ENCODE measurements at regions not wholly inside any gene's neighbourhood (a gene's known extent, or its start where the extent isn't known, plus 50 kb on each side); places are given as distances from the start of the nearest gene placed in this dataset.

GRCh38 chr4:167934216-167934615 is 158.1 kb upstream of the ANXA10 start:
- DNase-seq (ENCODE audit: low read depth, low spot score), result no peak
- TF ChIP-seq CTCF (IDR thresholded peaks at IDR 0.05; ENCODE audit: insufficient read depth, low read length, missing control alignments), result no peak
- no peak overlapping the region for H3K4me3 ChIP-seq (ENCODE audit: low read depth, low read length)
- ChIA-PET CTCF (no interaction called here), POLR2A (no interaction called here)

- no peak overlapping the region for H3K4me3 ChIP-seq (ENCODE audit: low read depth, low read length)
- ChIA-PET POLR2A (no interaction called here), CTCF (no interaction called here)
- TF ChIP-seq CTCF (IDR thresholded peaks at IDR 0.05; ENCODE audit: insufficient read depth, low read length, missing control alignments), result no peak
- no peak for DNase-seq (ENCODE audit: low read depth, low spot score)
These were observed 152.3 kb upstream of the ANXA10 start for GRCh38 chr4:167939863-167940616.

- no peak overlapping the region for H3K4me3 ChIP-seq (ENCODE audit: low read depth, low read length)
- DNase-seq (ENCODE audit: low read depth, low spot score), result no peak
- ChIA-PET POLR2A (no interaction called here), CTCF (no interaction called here)
- no peak for TF ChIP-seq CTCF (IDR thresholded peaks at IDR 0.05; ENCODE audit: insufficient read depth, low read length, missing control alignments)
These were observed 148.3 kb upstream of the ANXA10 start for GRCh38 chr4:167943872-167944505.

GRCh38 chr4:167944721-167945120 is 147.6 kb upstream of the ANXA10 start:
- TF ChIP-seq CTCF (IDR thresholded peaks at IDR 0.05; ENCODE audit: insufficient read depth, low read length, missing control alignments), result no peak
- POLR2A ChIA-PET, result no interaction called here
- no peak overlapping the region for H3K4me3 ChIP-seq (ENCODE audit: low read depth, low read length)
- CTCF ChIA-PET, result no interaction called here
- DNase-seq (ENCODE audit: low read depth, low spot score), result no peak

- no peak for DNase-seq (ENCODE audit: low read depth, low spot score)
- TF ChIP-seq CTCF (IDR thresholded peaks at IDR 0.05; ENCODE audit: insufficient read depth, low read length, missing control alignments), result no peak
- H3K4me3 ChIP-seq (ENCODE audit: low read depth, low read length), result no peak overlapping the region
- CTCF ChIA-PET, result no interaction called here
- POLR2A ChIA-PET, result no interaction called here
These were observed 137.3 kb upstream of the ANXA10 start for GRCh38 chr4:167955006-167955405.

- no peak for DNase-seq (ENCODE audit: low read depth, low spot score)
- H3K4me3 ChIP-seq (ENCODE audit: low read depth, low read length), result no peak overlapping the region
- TF ChIP-seq CTCF (IDR thresholded peaks at IDR 0.05; ENCODE audit: insufficient read depth, low read length, missing control alignments), result no peak
- ChIA-PET CTCF (no interaction called here), POLR2A (no interaction called here)
These were observed 135.7 kb upstream of the ANXA10 start for GRCh38 chr4:167956676-167957075.

Data from AG04449 (cell line).